HFFc6 (cell line): ENCODE measurements at regions not wholly inside any gene's neighbourhood (a gene's known extent, or its start where the extent isn't known, plus 50 kb on each side); places are given as distances from the start of the nearest gene placed in this dataset.

Source experiments
- DNase-seq: peaks from one replicate; pipeline ENCODE4 v3.0.0-alpha.2; 2018
- H3K27ac Mint-ChIP-seq: 2 replicates; pipeline ENCODE4 v1.8.0; 2020; ENCODE audit warnings: mild to moderate bottlenecking, mixed read lengths
- H3K27me3 Mint-ChIP-seq: 2 replicates; pipeline ENCODE4 v1.8.0; 2021; ENCODE audit warnings: mild to moderate bottlenecking, moderate library complexity, mixed read lengths; ENCODE audit not compliant: insufficient read depth
- H3K36me3 Mint-ChIP-seq: 2 replicates; pipeline ENCODE4 v1.8.0; 2021; ENCODE audit warnings: low read depth, mixed read lengths
- H3K4me1 Mint-ChIP-seq: 2 replicates; pipeline ENCODE4 v1.8.0; 2020; ENCODE audit warnings: low read depth, mixed read lengths
- H3K4me3 Mint-ChIP-seq: 2 replicates; pipeline ENCODE4 v1.8.0; 2020; ENCODE audit warnings: mild to moderate bottlenecking, moderate library complexity, mixed read lengths
- H3K9me3 Mint-ChIP-seq: 2 replicates; pipeline ENCODE4 v1.8.0; 2020; ENCODE audit warnings: mild to moderate bottlenecking, mixed read lengths
- TF ChIP-seq, protein P1 (sequence below): fragments of 200-600 bp; sonication (generic); IDR thresholded peaks from 2 replicates; pipeline ENCODE4 v1.5.0; 2021; ENCODE audit warnings: antibody characterized with exemption, mild to moderate bottlenecking

GRCh38 chr6:164495882-164496495 is 813.4 kb downstream of the C6orf118 start:
- TF ChIP-seq, protein P1, sequence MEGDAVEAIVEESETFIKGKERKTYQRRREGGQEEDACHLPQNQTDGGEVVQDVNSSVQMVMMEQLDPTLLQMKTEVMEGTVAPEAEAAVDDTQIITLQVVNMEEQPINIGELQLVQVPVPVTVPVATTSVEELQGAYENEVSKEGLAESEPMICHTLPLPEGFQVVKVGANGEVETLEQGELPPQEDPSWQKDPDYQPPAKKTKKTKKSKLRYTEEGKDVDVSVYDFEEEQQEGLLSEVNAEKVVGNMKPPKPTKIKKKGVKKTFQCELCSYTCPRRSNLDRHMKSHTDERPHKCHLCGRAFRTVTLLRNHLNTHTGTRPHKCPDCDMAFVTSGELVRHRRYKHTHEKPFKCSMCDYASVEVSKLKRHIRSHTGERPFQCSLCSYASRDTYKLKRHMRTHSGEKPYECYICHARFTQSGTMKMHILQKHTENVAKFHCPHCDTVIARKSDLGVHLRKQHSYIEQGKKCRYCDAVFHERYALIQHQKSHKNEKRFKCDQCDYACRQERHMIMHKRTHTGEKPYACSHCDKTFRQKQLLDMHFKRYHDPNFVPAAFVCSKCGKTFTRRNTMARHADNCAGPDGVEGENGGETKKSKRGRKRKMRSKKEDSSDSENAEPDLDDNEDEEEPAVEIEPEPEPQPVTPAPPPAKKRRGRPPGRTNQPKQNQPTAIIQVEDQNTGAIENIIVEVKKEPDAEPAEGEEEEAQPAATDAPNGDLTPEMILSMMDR: no peak
- H3K27me3 Mint-ChIP-seq: no peaks in the 10 kb centered on the region; the same call in 1 of the 2 replicates
- peaks cover 6% of the 10 kb centered on the region for H3K36me3 Mint-ChIP-seq

DNA sequence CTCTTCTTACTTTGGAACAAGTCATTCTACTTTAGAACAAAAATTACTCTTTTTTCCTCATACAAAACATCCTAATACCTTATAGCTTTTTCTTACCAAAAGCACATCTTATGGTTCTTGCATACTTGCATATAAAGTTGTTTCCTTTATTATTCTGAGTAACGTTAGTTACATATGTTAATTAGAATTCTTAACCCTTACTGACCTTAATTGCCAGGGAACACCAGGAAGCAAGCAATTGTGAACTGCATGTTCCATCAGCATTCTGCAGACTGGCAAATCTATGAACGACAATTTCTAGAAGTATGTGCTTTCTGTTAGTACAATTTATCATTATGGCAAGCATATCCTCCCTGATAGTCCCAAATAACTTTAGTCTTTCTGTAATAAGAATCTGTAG is 831.0 kb downstream of the C6orf118 start:
- H3K4me1 Mint-ChIP-seq: no peaks in the 10 kb centered on the region
- no peak overlapping the region for H3K27ac Mint-ChIP-seq

More at GRCh38 chr6:164495882-164496495, 813.4 kb downstream of the C6orf118 start:
- Mint-ChIP-seq H3K4me1 (no peaks in the 10 kb centered on the region), H3K4me3 (no peak overlapping the region), H3K27ac (no peak overlapping the region), H3K9me3 (peaks cover 48% of the 10 kb centered on the region)
- DNase-seq: no peak

DNA sequence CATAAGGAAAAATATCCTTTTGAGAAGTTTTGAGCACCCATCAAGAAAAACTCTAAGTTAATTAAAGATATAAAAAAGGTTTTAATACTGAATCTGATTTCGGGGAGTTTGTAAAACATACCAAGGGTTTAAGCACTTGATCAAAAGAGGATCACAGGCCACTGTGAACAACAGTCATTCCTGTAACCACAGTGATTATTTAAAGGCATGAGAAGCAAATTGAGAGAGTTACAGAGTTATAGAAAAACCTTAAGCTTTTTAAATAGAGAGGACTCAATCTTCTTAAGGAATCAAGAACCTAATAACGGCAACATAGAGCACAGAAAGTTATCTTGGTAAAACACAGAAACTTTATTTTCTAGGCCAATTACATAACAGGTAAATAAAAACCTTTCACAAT is 831.6 kb downstream of the C6orf118 start:
- Mint-ChIP-seq H3K27me3 (no peaks in the 10 kb centered on the region), H3K9me3 (peaks cover 43% of the 10 kb centered on the region), H3K36me3 (no peaks in the 10 kb centered on the region), H3K27ac (no peak overlapping the region), H3K4me1 (no peaks in the 10 kb centered on the region), H3K4me3 (no peak overlapping the region)
- TF ChIP-seq, protein P1: no peak
- DNase-seq: no peak

More for the DNA sequence above, 831.0 kb downstream of the C6orf118 start:
- H3K4me3 Mint-ChIP-seq: no peak overlapping the region
- H3K9me3 Mint-ChIP-seq: peaks cover 46% of the 10 kb centered on the region
- DNase-seq: no peak
- TF ChIP-seq, protein P1: no peak
- no peaks in the 10 kb centered on the region for H3K36me3 Mint-ChIP-seq
- no peaks in the 10 kb centered on the region for H3K27me3 Mint-ChIP-seq

DNA sequence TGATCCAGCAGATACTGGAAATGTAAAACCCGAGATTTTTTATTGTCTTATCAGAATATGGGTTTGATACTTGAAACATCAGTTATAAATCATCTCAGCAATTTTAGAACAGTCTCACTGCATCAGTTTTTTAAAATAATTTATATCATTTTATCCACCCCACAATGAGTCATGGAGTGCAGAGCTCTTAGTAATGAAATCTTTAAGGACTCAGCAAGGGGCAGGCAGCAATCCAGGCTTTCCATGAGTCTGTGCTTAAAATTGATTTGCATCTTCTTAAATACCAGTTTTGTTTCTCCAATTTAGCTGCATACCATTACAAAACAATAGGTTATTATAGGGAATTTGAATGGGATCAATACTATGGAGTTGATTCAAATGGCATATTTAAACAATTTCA is 832.3 kb downstream of the C6orf118 start:
- Mint-ChIP-seq H3K27me3 (no peaks in the 10 kb centered on the region), H3K4me1 (no peaks in the 10 kb centered on the region), H3K27ac (no peak overlapping the region), H3K4me3 (no peak overlapping the region), H3K9me3 (peaks cover 37% of the 10 kb centered on the region), H3K36me3 (no peaks in the 10 kb centered on the region)
- TF ChIP-seq, protein P1: no peak
- DNase-seq: no peak

DNA sequence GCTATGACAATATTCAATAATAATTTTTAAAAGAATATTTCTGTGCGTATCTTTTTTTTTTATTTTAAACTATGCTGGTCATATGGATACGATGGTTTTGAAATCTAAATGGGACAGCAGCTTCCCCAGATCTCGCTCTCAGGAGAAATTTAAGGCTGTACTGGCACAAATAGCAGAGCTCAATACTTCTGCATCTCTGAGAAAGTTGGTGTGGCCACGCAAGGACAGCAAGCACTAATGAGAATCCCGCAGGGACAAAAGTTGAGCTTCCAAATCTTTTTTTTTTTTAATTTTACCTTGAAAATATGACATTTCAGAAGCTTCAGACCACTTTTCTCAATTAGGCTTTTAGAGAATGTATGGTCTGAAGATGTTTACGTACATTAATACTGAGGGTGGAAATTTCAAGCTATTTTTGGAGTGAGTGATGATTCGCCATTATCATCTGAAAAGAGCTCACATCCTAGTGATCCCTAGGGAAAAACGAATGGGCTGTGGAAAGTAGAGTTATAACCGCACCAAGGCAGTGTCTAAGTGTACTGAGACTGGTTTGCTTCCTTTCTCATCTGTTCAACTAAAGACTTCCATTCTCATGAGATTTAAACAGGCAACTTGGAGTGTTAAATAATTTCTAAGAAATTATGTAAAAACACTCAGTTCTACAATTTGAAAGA is 840.0 kb downstream of the C6orf118 start:
- no peak overlapping the region for H3K4me3 Mint-ChIP-seq
- TF ChIP-seq, protein P1: no peak
- no peaks in the 10 kb centered on the region for H3K27me3 Mint-ChIP-seq
- H3K9me3 Mint-ChIP-seq: peaks cover 39% of the 10 kb centered on the region
- DNase-seq: no peak
- no peak overlapping the region for H3K27ac Mint-ChIP-seq
- no peaks in the 10 kb centered on the region; the same call in 1 of the 2 replicates for H3K36me3 Mint-ChIP-seq
- H3K4me1 Mint-ChIP-seq: no peaks in the 10 kb centered on the region
